Tibial nerve (tissue), 4 donors: ENCODE measurements at regions not wholly inside any gene's neighbourhood (a gene's known extent, or its start where the extent isn't known, plus 50 kb on each side); places are given as distances from the start of the nearest gene placed in this dataset.

Experiments
- DNase-seq, 2 donors: peaks; one replicate each; pipeline ENCODE4 v3.0.0-alpha.2; 2019; ENCODE audit warnings: low spot score in 2 of 2
- H3K27ac ChIP-seq, 4 donors: fragments of 200-600 bp; sonication (generic) in 3 of 4; one replicate each; pipeline ENCODE4 v1.5.1; 2017 to 2019; ENCODE audit warnings: mild to moderate bottlenecking in 1 of 4
- H3K27me3 ChIP-seq, 2 donors: fragments of 200-600 bp; sonication (generic) in 1 of 2; one replicate each; pipeline versions ENCODE4 v1.5.1 to v1.6.0; 2017 to 2019
- H3K36me3 ChIP-seq, 3 donors: fragments of 200-600 bp; sonication (generic); one replicate each; pipeline ENCODE4 v1.5.1; 2018 to 2019
- H3K4me1 ChIP-seq, 4 donors: fragments of 200-600 bp; sonication (generic) in 3 of 4; one replicate each; pipeline ENCODE4 v1.5.1; 2017 to 2019
- H3K4me3 ChIP-seq, 4 donors: fragments of 200-600 bp; sonication (generic) in 3 of 4; one replicate each; pipeline ENCODE4 v1.5.1; 2017 to 2019; ENCODE audit warnings: mild to moderate bottlenecking in 1 of 4, moderate library complexity in 1 of 4
- H3K9me3 ChIP-seq, 4 donors: fragments of 200-600 bp; sonication (generic) in 3 of 4; one replicate each; pipeline ENCODE4 v1.5.1; 2017 to 2019
- CTCF ChIP-seq, 5 experiments: fragments of 200-600 bp in 3 of 5; fragments of 450-650 bp in 2 of 5; sonication (generic) in 3 of 5; IDR thresholded peaks; one replicate each; pipeline ENCODE4 v1.5.1; 2016 to 2019; ENCODE audit warnings: antibody characterized with exemption in 5 of 5, mild to moderate bottlenecking in 3 of 5, moderate library complexity in 2 of 5
- EP300 ChIP-seq, 2 donors: sonication (generic); formaldehyde crosslinking; IDR thresholded peaks; one replicate each; pipeline ENCODE4 v1.6.1; 2017; ENCODE audit warnings: antibody characterized with exemption in 2 of 2, mild to moderate bottlenecking in 1 of 2
- POLR2A ChIP-seq, 2 donors: fragments of 450-650 bp; IDR thresholded peaks; one replicate each; pipeline ENCODE4 v1.6.1; 2017; ENCODE audit warnings: antibody characterized with exemption in 2 of 2, mild to moderate bottlenecking in 2 of 2, moderate library complexity in 2 of 2
- WGBS, 2 donors: methylation state at CpG; one replicate each; pipeline ENCODE4 v1.1.5; 2018; 5-methylcytosine and 5-hydroxymethylcytosine counted together

- TF ChIP-seq POLR2A (IDR thresholded peaks at IDR 0.05): no peak
- TF ChIP-seq EP300 (IDR thresholded peaks at IDR 0.05): no peak
- TF ChIP-seq CTCF (IDR thresholded peaks at IDR 0.05): no peak
- DNase-seq: no peak
Observed at GRCh38 chrY:15773579-15773978, 1249.2 kb downstream of the NLGN4Y start.

GRCh38 chrY:15775880-15776279, 1251.6 kb downstream of the NLGN4Y start:
- Histone ChIP-seq H3K9me3 (no peaks in the 10 kb centered on the region), H3K36me3 (no peaks in the 10 kb centered on the region), H3K27me3 (no peaks in the 10 kb centered on the region), H3K27ac (no peak overlapping the region), H3K4me1 (no peaks in the 10 kb centered on the region), H3K4me3 (no peak overlapping the region)
- no peak for TF ChIP-seq POLR2A (IDR thresholded peaks at IDR 0.05)
- no peak for TF ChIP-seq CTCF (IDR thresholded peaks at IDR 0.05)
- no peak for TF ChIP-seq EP300 (IDR thresholded peaks at IDR 0.05)
- DNase-seq: no peak
- 72% methylated on average over 3 of the region's 3 CpGs; no CpG with 5 or more reads in 1 of the 2 donors for WGBS, 2 donors

More at GRCh38 chrY:15773579-15773978, 1249.2 kb downstream of the NLGN4Y start:
- Histone ChIP-seq H3K27ac (no peak overlapping the region), H3K36me3 (no peaks in the 10 kb centered on the region), H3K4me3 (no peak overlapping the region), H3K9me3 (no peaks in the 10 kb centered on the region), H3K27me3 (no peaks in the 10 kb centered on the region), H3K4me1 (no peaks in the 10 kb centered on the region)
- 33% methylated on average over 3 of the region's 3 CpGs; no CpG with 5 or more reads in 1 of the 2 donors for WGBS, 2 donors

GRCh38 chrY:15779891-15780290, 1255.6 kb downstream of the NLGN4Y start:
- H3K9me3 ChIP-seq: no peaks in the 10 kb centered on the region
- H3K4me1 ChIP-seq: no peaks in the 10 kb centered on the region
- H3K27me3 ChIP-seq: no peaks in the 10 kb centered on the region
- H3K4me3 ChIP-seq: no peak overlapping the region
- no peak for DNase-seq
- no peak for TF ChIP-seq CTCF (IDR thresholded peaks at IDR 0.05)
- no peak for TF ChIP-seq POLR2A (IDR thresholded peaks at IDR 0.05)
- no peak for TF ChIP-seq EP300 (IDR thresholded peaks at IDR 0.05)
- H3K36me3 ChIP-seq: no peaks in the 10 kb centered on the region
- no peak overlapping the region for H3K27ac ChIP-seq

GRCh38 chrY:15800021-15800420, 1275.7 kb downstream of the NLGN4Y start:
- no peaks in the 10 kb centered on the region for H3K27me3 ChIP-seq
- no peaks in the 10 kb centered on the region for H3K9me3 ChIP-seq
- H3K27ac ChIP-seq: no peak overlapping the region
- no peak for DNase-seq
- H3K4me3 ChIP-seq: no peak overlapping the region
- no peaks in the 10 kb centered on the region for H3K4me1 ChIP-seq
- H3K36me3 ChIP-seq: no peaks in the 10 kb centered on the region
- TF ChIP-seq EP300 (IDR thresholded peaks at IDR 0.05) (no peak), CTCF (IDR thresholded peaks at IDR 0.05) (no peak), POLR2A (IDR thresholded peaks at IDR 0.05) (no peak)
- WGBS, 2 donors: 21% methylated on average over 2 of the region's 3 CpGs; no CpG with 5 or more reads in 1 of the 2 donors

- Histone ChIP-seq H3K4me1 (no peaks in the 10 kb centered on the region), H3K9me3 (no peaks in the 10 kb centered on the region), H3K36me3 (no peaks in the 10 kb centered on the region), H3K4me3 (no peak overlapping the region), H3K27ac (no peak overlapping the region), H3K27me3 (no peaks in the 10 kb centered on the region)
- DNase-seq: no peak
- TF ChIP-seq POLR2A (IDR thresholded peaks at IDR 0.05): no peak
- TF ChIP-seq EP300 (IDR thresholded peaks at IDR 0.05): no peak
- TF ChIP-seq CTCF (IDR thresholded peaks at IDR 0.05): no peak
Observed at GRCh38 chrY:15805985-15806384, 1281.7 kb downstream of the NLGN4Y start.
